CD4-positive, CD25-positive, alpha-beta regulatory T cell (primary cell): ENCODE measurements at regions not wholly inside any gene's neighbourhood (a gene's known extent, or its start where the extent isn't known, plus 50 kb on each side); places are given as distances from the start of the nearest gene placed in this dataset.
"Not testable (repeated sequence)": the region's sequence is repeated elsewhere in the genome, so short reads cannot be mapped to it uniquely, and the experiment has no call there.

ENCODE experiments used
- ATAC-seq, 2 donors: fragments of 150-1000 bp; cut with Tn5 transposase; one replicate each; pipeline ENCODE4 v1.10.0; 2021; ENCODE audit warnings: low read depth in 2 of 2, moderate number of reproducible peaks in 2 of 2, moderate library complexity in 1 of 2
- DNase-seq, 3 donors: peaks; one replicate each; pipeline versions ENCODE4 v3.0.0 to v3.0.0-alpha.2; 2012 to 2022; ENCODE audit warnings: mixed read lengths in 1 of 3
- H3K27ac ChIP-seq: one replicate; pipeline ENCODE4 v1.7.0; 2013; ENCODE audit warnings: mild to moderate bottlenecking, low read length; ENCODE audit not compliant: insufficient read depth, poor library complexity, severe bottlenecking
- H3K27me3 ChIP-seq: one replicate; pipeline ENCODE4 v1.7.0; 2013; ENCODE audit warnings: low read length; ENCODE audit not compliant: control insufficient read depth, insufficient read depth
- H3K36me3 ChIP-seq: one replicate; pipeline ENCODE4 v1.7.0; 2013; ENCODE audit warnings: mild to moderate bottlenecking, low read length, moderate library complexity; ENCODE audit not compliant: control insufficient read depth, insufficient read depth
- H3K4me1 ChIP-seq: 2 replicates; pipeline ENCODE4 v1.7.0; 2013; ENCODE audit warnings: mild to moderate bottlenecking, low read length; ENCODE audit not compliant: insufficient read depth, control insufficient read depth, poor library complexity, severe bottlenecking
- H3K4me3 ChIP-seq: one replicate; pipeline ENCODE4 v1.7.0; 2013; ENCODE audit warnings: low read depth, mild to moderate bottlenecking, low read length, moderate library complexity
- H3K9me3 ChIP-seq, 2 experiments: 1 replicate in 1 of 2; 2 replicates in 1 of 2; pipeline ENCODE4 v1.7.0; 2013; ENCODE audit warnings: low read length in 2 of 2, mild to moderate bottlenecking in 1 of 2, moderate library complexity in 1 of 2; ENCODE audit not compliant: control insufficient read depth in 2 of 2
- H3K27ac Mint-ChIP-seq, 3 donors: one replicate each; pipeline ENCODE4 v1.8.0; 2020 to 2022; ENCODE audit warnings: mild to moderate bottlenecking in 3 of 3, mixed read lengths in 3 of 3, moderate library complexity in 2 of 3
- H3K27me3 Mint-ChIP-seq: one replicate; pipeline ENCODE4 v1.8.0; 2022; ENCODE audit warnings: mild to moderate bottlenecking, mixed read lengths
- H3K36me3 Mint-ChIP-seq: one replicate; pipeline ENCODE4 v1.8.0; 2020; ENCODE audit warnings: mixed read lengths
- H3K4me1 Mint-ChIP-seq, 4 donors: one replicate each; pipeline ENCODE4 v1.8.0; 2020 to 2022; ENCODE audit warnings: mixed read lengths in 4 of 4, mild to moderate bottlenecking in 1 of 4
- H3K4me3 Mint-ChIP-seq, 4 donors: one replicate each; pipeline ENCODE4 v1.8.0; 2020 to 2022; ENCODE audit warnings: mild to moderate bottlenecking in 4 of 4, mixed read lengths in 4 of 4, moderate library complexity in 3 of 4
- H3K9me3 Mint-ChIP-seq, 7 donors: one replicate each; pipeline ENCODE4 v1.8.0; 2020 to 2022; ENCODE audit warnings: mixed read lengths in 7 of 7, mild to moderate bottlenecking in 3 of 7, moderate library complexity in 2 of 7

GRCh38 chr14:61147831-61148549 lies 133.1 kb downstream of the TMEM30B start:
- peaks cover 12 to 13% of the 10 kb centered on the region in 2 experiments for H3K9me3 ChIP-seq
- H3K27ac Mint-ChIP-seq, result no peak overlapping the region
- no peaks in the 10 kb centered on the region for H3K4me1 Mint-ChIP-seq
- H3K27ac ChIP-seq, result no peak overlapping the region
- H3K27me3 ChIP-seq, result peaks cover 3% of the 10 kb centered on the region
- no peak overlapping the region for H3K4me3 Mint-ChIP-seq
- H3K4me3 ChIP-seq, result no peak overlapping the region
- no peaks in the 10 kb centered on the region for H3K4me1 ChIP-seq
- H3K36me3 ChIP-seq, result no peaks in the 10 kb centered on the region
- peaks cover 8% of the 10 kb centered on the region for H3K27me3 Mint-ChIP-seq
- DNase-seq (no peak), ATAC-seq (no peak)
- H3K36me3 Mint-ChIP-seq, result no peaks in the 10 kb centered on the region
- peaks cover 0 to 21% (median 12%) of the 10 kb centered on the region in 7 donors for H3K9me3 Mint-ChIP-seq

DNA sequence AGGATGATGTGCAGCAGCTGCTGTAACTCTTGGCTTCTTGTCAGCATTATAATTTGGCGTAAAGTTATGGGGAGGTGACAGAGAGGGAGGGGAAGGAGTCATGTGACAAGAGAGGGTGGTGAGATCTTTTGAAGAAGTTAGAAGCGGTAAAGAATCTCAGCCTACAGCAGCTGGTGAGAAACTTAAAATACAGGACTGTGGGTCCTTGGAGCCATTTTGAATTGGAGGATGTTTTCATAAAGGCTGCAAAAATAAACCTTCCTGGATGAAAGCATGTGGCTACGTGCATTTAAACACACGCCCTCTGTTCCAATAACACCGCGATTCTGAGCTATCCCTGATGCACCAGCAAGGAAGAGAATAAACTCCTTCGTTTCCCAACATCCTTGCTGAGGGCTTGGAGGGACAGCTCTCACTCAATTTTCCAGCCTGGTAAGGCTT lies 133.7 kb downstream of the TMEM30B start:
- H3K27ac ChIP-seq, result no peak overlapping the region
- H3K4me1 ChIP-seq, result no peaks in the 10 kb centered on the region
- no peak overlapping the region for H3K4me3 ChIP-seq
- DNase-seq (no peak), ATAC-seq (no peak)
- Mint-ChIP-seq H3K36me3 (no peaks in the 10 kb centered on the region), H3K4me1 (no peaks in the 10 kb centered on the region), H3K9me3 (peaks cover 0 to 23% (median 12%) of the 10 kb centered on the region in 7 donors), H3K4me3 (no peak overlapping the region), H3K27me3 (peaks cover 8% of the 10 kb centered on the region), H3K27ac (no peak overlapping the region)
- H3K9me3 ChIP-seq, result peaks cover 12 to 15% of the 10 kb centered on the region in 2 experiments
- peaks cover 3% of the 10 kb centered on the region for H3K27me3 ChIP-seq
- H3K36me3 ChIP-seq, result no peaks in the 10 kb centered on the region

DNA sequence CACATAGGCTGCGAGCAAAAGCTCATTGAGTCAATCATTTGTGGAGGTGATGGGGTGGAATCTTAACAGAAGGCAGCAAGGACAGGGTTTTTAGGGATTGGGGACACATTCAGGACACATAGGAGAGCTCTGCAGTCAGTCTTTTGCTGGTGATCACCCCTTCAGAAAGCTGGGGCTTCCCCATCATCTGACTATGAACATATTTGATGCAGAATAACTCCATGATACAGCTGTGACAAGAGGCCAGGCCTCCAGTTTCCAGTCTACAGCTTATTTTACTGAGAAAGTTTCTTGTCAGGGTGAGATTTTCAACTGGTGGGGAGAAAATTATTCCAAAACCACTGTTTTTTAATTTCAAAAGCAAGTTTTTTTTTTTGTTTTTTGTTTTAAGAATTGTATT lies 134.2 kb downstream of the TMEM30B start:
- Mint-ChIP-seq H3K9me3 (peaks cover 0 to 23% (median 12%) of the 10 kb centered on the region in 7 donors), H3K27me3 (peaks cover 8% of the 10 kb centered on the region), H3K4me3 (no peak overlapping the region), H3K27ac (no peak overlapping the region), H3K36me3 (no peaks in the 10 kb centered on the region), H3K4me1 (no peaks in the 10 kb centered on the region)
- no peak overlapping the region for H3K4me3 ChIP-seq
- no peak for DNase-seq
- H3K27ac ChIP-seq, result no peak overlapping the region
- peaks cover 3% of the 10 kb centered on the region for H3K27me3 ChIP-seq
- no peak for ATAC-seq
- H3K9me3 ChIP-seq, result peaks cover 12 to 15% of the 10 kb centered on the region in 2 experiments
- H3K4me1 ChIP-seq, result no peaks in the 10 kb centered on the region
- no peaks in the 10 kb centered on the region for H3K36me3 ChIP-seq

GRCh38 chr14:61145903-61146481 lies 135.1 kb downstream of the TMEM30B start:
- Mint-ChIP-seq H3K27me3 (peaks cover 5% of the 10 kb centered on the region), H3K4me3 (no peak overlapping the region), H3K27ac (no peak overlapping the region), H3K4me1 (no peaks in the 10 kb centered on the region), H3K9me3 (peaks cover 0 to 21% (median 10%) of the 10 kb centered on the region in 7 donors), H3K36me3 (no peaks in the 10 kb centered on the region)
- Histone ChIP-seq H3K9me3 (peaks cover 12 to 15% of the 10 kb centered on the region in 2 experiments), H3K27ac (no peak overlapping the region), H3K27me3 (peaks cover 3% of the 10 kb centered on the region), H3K4me1 (no peaks in the 10 kb centered on the region), H3K36me3 (no peaks in the 10 kb centered on the region), H3K4me3 (no peak overlapping the region)
- DNase-seq (no peak), ATAC-seq (no peak)

GRCh38 chr14:61145034-61145902 lies 135.9 kb downstream of the TMEM30B start:
- Histone ChIP-seq H3K36me3 (no peaks in the 10 kb centered on the region), H3K27me3 (peaks cover 2% of the 10 kb centered on the region), H3K9me3 (peaks cover 12 to 15% of the 10 kb centered on the region in 2 experiments), H3K27ac (no peak overlapping the region), H3K4me1 (no peaks in the 10 kb centered on the region), H3K4me3 (no peak overlapping the region)
- ATAC-seq (no peak), DNase-seq (no peak)
- Mint-ChIP-seq H3K27ac (no peak overlapping the region), H3K27me3 (peaks cover 9% of the 10 kb centered on the region), H3K9me3 (peaks cover 0 to 21% (median 10%) of the 10 kb centered on the region in 7 donors), H3K4me3 (no peak overlapping the region), H3K4me1 (no peaks in the 10 kb centered on the region), H3K36me3 (no peaks in the 10 kb centered on the region)

DNA sequence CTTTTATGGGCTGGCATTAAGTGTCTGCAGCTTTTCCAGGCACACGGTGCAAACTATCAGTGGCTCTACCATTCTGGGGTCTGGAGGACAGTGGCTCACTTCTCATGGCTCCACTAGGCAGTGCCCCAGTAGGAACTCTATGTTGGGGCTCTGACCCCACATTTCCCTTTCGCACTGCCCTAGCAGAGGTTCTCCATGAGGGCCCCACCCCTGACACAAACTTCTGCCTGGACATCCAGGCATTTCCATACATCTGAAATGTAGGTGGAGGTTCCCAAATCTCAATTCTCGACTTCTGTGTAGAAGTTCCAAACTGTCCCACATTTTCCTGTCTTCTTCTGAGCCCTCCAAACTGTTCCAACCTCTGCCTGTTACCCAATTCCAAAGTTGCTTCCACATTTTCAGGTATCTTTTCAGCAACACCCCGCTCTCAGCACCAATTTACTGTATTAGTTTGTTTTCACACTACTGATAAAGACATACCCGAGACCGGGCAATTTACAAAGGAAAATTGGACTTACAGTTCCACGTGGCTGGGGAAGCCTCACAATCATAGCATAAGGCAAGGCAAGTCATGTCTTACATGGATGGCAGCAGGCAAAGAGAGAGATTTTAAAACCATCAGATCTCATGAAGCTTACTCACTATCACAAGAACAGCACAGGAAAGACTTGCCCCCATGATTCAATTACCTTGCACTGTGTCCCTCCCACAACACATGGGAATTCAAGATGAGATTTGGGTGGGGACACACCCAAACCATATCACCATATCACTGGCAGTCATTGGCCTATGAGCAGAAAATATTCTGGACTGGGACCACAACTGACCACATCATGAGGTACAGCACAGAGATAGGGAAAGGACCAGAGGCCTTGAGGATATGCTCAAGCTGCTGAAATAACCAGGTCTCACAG lies 136.8 kb downstream of the TMEM30B start:
- Mint-ChIP-seq H3K4me3 (peak overlapping the region in 1 of 4 donors; percentile 79), H3K9me3 (peaks cover 0 to 21% (median 10%) of the 10 kb centered on the region in 7 donors), H3K27me3 (peaks cover 13% of the 10 kb centered on the region)
- H3K27ac ChIP-seq, H3K4me1 Mint-ChIP-seq, H3K27ac Mint-ChIP-seq, ATAC-seq, DNase-seq, H3K4me1 ChIP-seq, H3K4me3 ChIP-seq, H3K27me3 ChIP-seq, H3K36me3 ChIP-seq, H3K36me3 Mint-ChIP-seq: not testable (repeated sequence)
- peaks cover 12 to 15% of the 10 kb centered on the region in 2 experiments for H3K9me3 ChIP-seq

- Mint-ChIP-seq H3K4me1 (no peaks in the 10 kb centered on the region), H3K9me3 (peaks cover 0 to 29% (median 12%) of the 10 kb centered on the region in 7 donors), H3K4me3 (no peak overlapping the region), H3K27me3 (peaks cover 19% of the 10 kb centered on the region), H3K27ac (no peak overlapping the region), H3K36me3 (peaks cover 3% of the 10 kb centered on the region)
- ATAC-seq (no peak), DNase-seq (no peak)
- H3K27me3 ChIP-seq, result no peaks in the 10 kb centered on the region
- no peaks in the 10 kb centered on the region for H3K36me3 ChIP-seq
- H3K4me3 ChIP-seq, result no peak overlapping the region
- no peak overlapping the region for H3K27ac ChIP-seq
- no peaks in the 10 kb centered on the region for H3K4me1 ChIP-seq
- H3K9me3 ChIP-seq, result peaks cover 12 to 15% of the 10 kb centered on the region in 2 experiments
Observed at GRCh38 chr14:61140872-61141271, 140.3 kb downstream of the TMEM30B start.
